ENCODE measurements at regions not wholly inside any gene's neighbourhood (a gene's known extent, or its start where the extent isn't known, plus 50 kb on each side); places are given as distances from the start of the nearest gene placed in this dataset.

- POLR2A ChIA-PET, result no interaction called here
Measured at GRCh38 chrX:80207327-80207726, 192.8 kb downstream of the TBX22 start.

GRCh38 chrX:80216086-80216485 lies 201.5 kb downstream of the TBX22 start:
- DNase-seq (ENCODE audit: low read depth), result no peak
- Histone ChIP-seq H3K36me3 (ENCODE audit: control insufficient read depth, insufficient read depth, low read length) (no peaks in the 10 kb centered on the region), H3K4me3 (ENCODE audit: low read depth, low read length) (no peak overlapping the region), H3K27me3 (ENCODE audit: control insufficient read depth, insufficient read depth, low read length) (no peaks in the 10 kb centered on the region)
- CTCF ChIA-PET, result no interaction called here
- TF ChIP-seq CTCF (IDR thresholded peaks at IDR 0.05; ENCODE audit: insufficient read depth, low read depth, low read length), result no peak
- POLR2A ChIA-PET, result no interaction called here

More at GRCh38 chrX:80207327-80207726, 192.8 kb downstream of the TBX22 start:
- Histone ChIP-seq H3K36me3 (ENCODE audit: control insufficient read depth, insufficient read depth, low read length) (no peaks in the 10 kb centered on the region), H3K4me3 (ENCODE audit: low read depth, low read length) (no peak overlapping the region), H3K27me3 (ENCODE audit: control insufficient read depth, insufficient read depth, low read length) (no peaks in the 10 kb centered on the region)
- CTCF ChIA-PET, result no interaction called here
- TF ChIP-seq CTCF (IDR thresholded peaks at IDR 0.05; ENCODE audit: insufficient read depth, low read depth, low read length), result no peak
- no peak for DNase-seq (ENCODE audit: low read depth)

GRCh38 chrX:80223982-80224579 lies 196.2 kb upstream of the TENT5D start:
- ChIA-PET POLR2A (no interaction called here), CTCF (no interaction called here)
- Histone ChIP-seq H3K36me3 (ENCODE audit: control insufficient read depth, insufficient read depth, low read length) (no peaks in the 10 kb centered on the region), H3K4me3 (ENCODE audit: low read depth, low read length) (no peak overlapping the region), H3K27me3 (ENCODE audit: control insufficient read depth, insufficient read depth, low read length) (no peaks in the 10 kb centered on the region)
- TF ChIP-seq CTCF (IDR thresholded peaks at IDR 0.05; ENCODE audit: insufficient read depth, low read depth, low read length), result no peak
- no peak for DNase-seq (ENCODE audit: low read depth)

GRCh38 chrX:80229626-80230025 lies 190.6 kb upstream of the TENT5D start:
- ChIA-PET POLR2A (no interaction called here), CTCF (no interaction called here)
- H3K36me3 ChIP-seq (ENCODE audit: control insufficient read depth, insufficient read depth, low read length), result no peaks in the 10 kb centered on the region
- H3K4me3 ChIP-seq (ENCODE audit: low read depth, low read length), result no peak overlapping the region
- DNase-seq (ENCODE audit: low read depth), result no peak
- no peaks in the 10 kb centered on the region for H3K27me3 ChIP-seq (ENCODE audit: control insufficient read depth, insufficient read depth, low read length)
- TF ChIP-seq CTCF (IDR thresholded peaks at IDR 0.05; ENCODE audit: insufficient read depth, low read depth, low read length), result no peak

GRCh38 chrX:80237072-80237471 lies 183.2 kb upstream of the TENT5D start:
- DNase-seq (ENCODE audit: low read depth), result no peak
- ChIA-PET POLR2A (no interaction called here), CTCF (no interaction called here)
- no peak overlapping the region for H3K4me3 ChIP-seq (ENCODE audit: low read depth, low read length)
- H3K27me3 ChIP-seq (ENCODE audit: control insufficient read depth, insufficient read depth, low read length), result no peaks in the 10 kb centered on the region
- TF ChIP-seq CTCF (IDR thresholded peaks at IDR 0.05; ENCODE audit: insufficient read depth, low read depth, low read length), result no peak
- no peaks in the 10 kb centered on the region for H3K36me3 ChIP-seq (ENCODE audit: control insufficient read depth, insufficient read depth, low read length)

All from BJ (cell line).